ENCODE measurements at regions not wholly inside any gene's neighbourhood (a gene's known extent, or its start where the extent isn't known, plus 50 kb on each side); places are given as distances from the start of the nearest gene placed in this dataset.

GRCh38 chr3:145716519-145716918, 444.5 kb downstream of the PLOD2 start:
- DNase-seq (ENCODE audit: low spot score): no peak
- no peaks in the 10 kb centered on the region for H3K36me3 ChIP-seq (ENCODE audit: control insufficient read depth in 4 of 4, insufficient read depth in 3 of 4, low read depth in 1 of 4, low read length in 3 of 4)
- no peak overlapping the region for H3K4me3 ChIP-seq (ENCODE audit: low read depth in 1 of 3, low read length in 3 of 3)
- no peaks in the 10 kb centered on the region for H3K27me3 ChIP-seq (ENCODE audit: control insufficient read depth in 4 of 4, insufficient read depth in 4 of 4, low read length in 3 of 4)
- H3K4me1 ChIP-seq (ENCODE audit: control insufficient read depth in 4 of 4, insufficient read depth in 4 of 4, low read length in 3 of 4): no peaks in the 10 kb centered on the region
- H3K9me3 ChIP-seq (ENCODE audit: control insufficient read depth in 4 of 4, low read length in 3 of 4): no peaks in the 10 kb centered on the region
- H3K27ac ChIP-seq (ENCODE audit: low read depth in 1 of 2, low read length in 2 of 2): no peak overlapping the region
- WGBS: 89% methylated on average over 1 of the region's 1 CpG
- H3K9ac ChIP-seq (ENCODE audit: low read depth in 1 of 2, low read length in 2 of 2): no peak overlapping the region
- TF ChIP-seq FOXA1 (IDR thresholded peaks at IDR 0.05) (no peak), FOXA2 (IDR thresholded peaks at IDR 0.05) (no peak), HNF4G (IDR thresholded peaks at IDR 0.05) (no peak), TAF1 (conservative IDR thresholded peaks at IDR 0.05) (no peak), YY1 (IDR thresholded peaks at IDR 0.05) (no peak), JUND (IDR thresholded peaks at IDR 0.05) (no peak), NR2F2 (IDR thresholded peaks at IDR 0.05) (no peak), RAD21 (IDR thresholded peaks at IDR 0.05) (no peak), EGR1 (IDR thresholded peaks at IDR 0.05; ENCODE audit: low read depth in 2 of 2) (no peak)

GRCh38 chr3:145719114-145719513, 441.9 kb downstream of the PLOD2 start:
- 86% methylated on average over 1 of the region's 1 CpG for WGBS
- TF ChIP-seq EGR1 (IDR thresholded peaks at IDR 0.05; ENCODE audit: low read depth in 2 of 2) (no peak), FOXA2 (IDR thresholded peaks at IDR 0.05) (no peak), SP1 (IDR thresholded peaks at IDR 0.05) (no peak), TAF1 (conservative IDR thresholded peaks at IDR 0.05) (no peak), ZBTB33 (IDR thresholded peaks at IDR 0.05) (no peak), MAX (IDR thresholded peaks at IDR 0.05) (no peak), HNF4G (IDR thresholded peaks at IDR 0.05) (no peak), GABPA (IDR thresholded peaks at IDR 0.05 in 1 of 2, conservative IDR thresholded peaks at IDR 0.05 in 1 of 2) (no peak), YY1 (IDR thresholded peaks at IDR 0.05) (no peak), JUND (IDR thresholded peaks at IDR 0.05) (no peak), CTCF (IDR thresholded peaks at IDR 0.05; ENCODE audit: low read depth, low read length, missing input control) (no peak), RXRA (IDR thresholded peaks at IDR 0.05) (no peak), REST (IDR thresholded peaks at IDR 0.05) (no peak), RAD21 (IDR thresholded peaks at IDR 0.05) (no peak), HNF4A (conservative IDR thresholded peaks at IDR 0.05) (no peak), ATF3 (IDR thresholded peaks at IDR 0.05) (no peak), NR2F2 (IDR thresholded peaks at IDR 0.05) (no peak)
- H3K4me1 ChIP-seq (ENCODE audit: control insufficient read depth in 4 of 4, insufficient read depth in 4 of 4, low read length in 3 of 4): no peaks in the 10 kb centered on the region

More at GRCh38 chr3:145719114-145719513, 441.9 kb downstream of the PLOD2 start:
- Histone ChIP-seq H3K27me3 (ENCODE audit: control insufficient read depth in 4 of 4, insufficient read depth in 4 of 4, low read length in 3 of 4) (no peaks in the 10 kb centered on the region), H3K4me3 (ENCODE audit: low read depth in 1 of 3, low read length in 3 of 3) (no peak overlapping the region), H3K27ac (ENCODE audit: low read depth in 1 of 2, low read length in 2 of 2) (no peak overlapping the region), H3K9ac (ENCODE audit: low read depth in 1 of 2, low read length in 2 of 2) (no peak overlapping the region), H3K9me3 (ENCODE audit: control insufficient read depth in 4 of 4, low read length in 3 of 4) (no peaks in the 10 kb centered on the region), H3K36me3 (ENCODE audit: control insufficient read depth in 4 of 4, insufficient read depth in 3 of 4, low read depth in 1 of 4, low read length in 3 of 4) (no peaks in the 10 kb centered on the region)
- DNase-seq (ENCODE audit: low spot score): no peak
